Upper lobe of right lung (tissue), 1 donor: ENCODE measurements at regions not wholly inside any gene's neighbourhood (a gene's known extent, or its start where the extent isn't known, plus 50 kb on each side); places are given as distances from the start of the nearest gene placed in this dataset.

Source experiments
- ATAC-seq: fragments of 200-7000 bp; cut with Tn5 transposase; one replicate; pipeline ENCODE4 v1.9.1; 2020; ENCODE audit warnings: mild to moderate bottlenecking, moderate library complexity
- DNase-seq: peaks from one replicate; pipeline ENCODE4 v3.0.0-alpha.2; 2020
- H3K27ac ChIP-seq: fragments of 200-600 bp; one replicate; pipeline ENCODE4 v1.8.0; 2022
- H3K27me3 ChIP-seq: fragments of 200-600 bp; one replicate; pipeline ENCODE4 v1.8.0; 2022; ENCODE audit warnings: mild to moderate bottlenecking
- H3K36me3 ChIP-seq: fragments of 200-600 bp; one replicate; pipeline ENCODE4 v1.8.0; 2022
- H3K4me1 ChIP-seq: fragments of 200-600 bp; one replicate; pipeline ENCODE4 v1.8.0; 2022
- H3K4me3 ChIP-seq: fragments of 200-600 bp; one replicate; pipeline ENCODE4 v1.8.0; 2022; ENCODE audit warnings: mild to moderate bottlenecking
- H3K9me3 ChIP-seq: fragments of 200-600 bp; one replicate; pipeline ENCODE4 v1.8.0; 2022
- CTCF ChIP-seq: fragments of 200-600 bp; IDR thresholded peaks from one replicate; pipeline ENCODE4 v1.8.0; 2022; ENCODE audit warnings: antibody characterized with exemption
- intact Hi-C: fragments of 100-400 bp; cut with DNase I; formaldehyde crosslinking; loops from one replicate; pipeline ENCODE4 v1.11.0; 2022
- donor health status: DM: no; HTN: yes; CAD: no; lungs with severe emphysema.

- no peaks in the 10 kb centered on the region for H3K4me1 ChIP-seq
- no peaks in the 10 kb centered on the region for H3K27me3 ChIP-seq
- DNase-seq (no peak), ATAC-seq (no peak)
- no peak overlapping the region for H3K27ac ChIP-seq
- H3K36me3 ChIP-seq = no peaks in the 10 kb centered on the region
- TF ChIP-seq CTCF = no peak
- no peak overlapping the region for H3K4me3 ChIP-seq
- no peaks in the 10 kb centered on the region for H3K9me3 ChIP-seq
- intact Hi-C loops = no loop called here
These were observed 814.5 kb downstream of the TBC1D22A start for GRCh38 chr22:47576908-47577307.

- ATAC-seq (no peak), DNase-seq (no peak)
- TF ChIP-seq CTCF = no peak
- Histone ChIP-seq H3K9me3 (no peaks in the 10 kb centered on the region), H3K36me3 (no peaks in the 10 kb centered on the region), H3K27me3 (no peaks in the 10 kb centered on the region), H3K4me1 (no peaks in the 10 kb centered on the region), H3K4me3 (no peak overlapping the region), H3K27ac (no peak overlapping the region)
- intact Hi-C loops = no loop called here
These were observed 812.8 kb downstream of the TBC1D22A start for GRCh38 chr22:47575291-47575690.

GRCh38 chr22:47574556-47574955 is 812.1 kb downstream of the TBC1D22A start:
- no peak overlapping the region for H3K4me3 ChIP-seq
- ATAC-seq = no peak
- no peaks in the 10 kb centered on the region for H3K9me3 ChIP-seq
- no peak for TF ChIP-seq CTCF
- DNase-seq = no peak
- H3K27me3 ChIP-seq = no peaks in the 10 kb centered on the region
- H3K36me3 ChIP-seq = no peaks in the 10 kb centered on the region
- H3K27ac ChIP-seq = no peak overlapping the region
- H3K4me1 ChIP-seq = no peaks in the 10 kb centered on the region
- intact Hi-C loops = no loop called here

DNA sequence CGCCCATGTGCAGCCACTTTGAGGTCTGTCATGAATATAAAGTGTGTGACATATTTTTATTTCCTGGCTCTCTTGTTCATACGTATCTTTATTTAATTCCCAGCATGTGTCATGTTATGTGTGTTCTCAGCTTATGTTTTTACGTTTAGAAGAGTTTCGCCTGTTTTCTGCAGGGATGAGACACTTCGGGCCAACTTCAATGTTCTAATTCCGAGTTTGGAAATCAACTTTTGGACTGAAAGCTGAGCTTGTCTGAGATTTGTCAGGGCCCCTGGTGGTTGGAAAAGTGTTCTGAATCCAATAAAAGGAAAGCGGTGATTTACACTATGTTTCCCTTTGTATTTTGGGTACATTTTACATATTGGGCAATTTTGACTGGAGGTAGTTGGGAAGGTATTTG is 810.7 kb downstream of the TBC1D22A start:
- intact Hi-C loops = no loop called here
- Histone ChIP-seq H3K27ac (no peak overlapping the region), H3K27me3 (no peaks in the 10 kb centered on the region), H3K4me3 (no peak overlapping the region), H3K9me3 (no peaks in the 10 kb centered on the region), H3K36me3 (no peaks in the 10 kb centered on the region), H3K4me1 (no peaks in the 10 kb centered on the region)
- no peak for ATAC-seq
- no peak for TF ChIP-seq CTCF
- DNase-seq = no peak

GRCh38 chr22:47572443-47572842 is 810.0 kb downstream of the TBC1D22A start:
- no peak overlapping the region for H3K4me3 ChIP-seq
- no peak for DNase-seq

More at GRCh38 chr22:47572443-47572842, 810.0 kb downstream of the TBC1D22A start:
- Histone ChIP-seq H3K27ac (no peak overlapping the region), H3K9me3 (no peaks in the 10 kb centered on the region), H3K36me3 (no peaks in the 10 kb centered on the region), H3K4me1 (no peaks in the 10 kb centered on the region), H3K27me3 (no peaks in the 10 kb centered on the region)
- intact Hi-C loops = no loop called here
- TF ChIP-seq CTCF = no peak
- no peak for ATAC-seq
